ENCODE measurements at regions not wholly inside any gene's neighbourhood (a gene's known extent, or its start where the extent isn't known, plus 50 kb on each side); places are given as distances from the start of the nearest gene placed in this dataset. TPM values are rescaled to one million over a fixed set of nuclear protein-coding genes. Genes with fewer than 3 reads are reported as not detected.
A peak's percentile ranks its signal among the peaks of the same experiment; 100 is the strongest.

DNA sequence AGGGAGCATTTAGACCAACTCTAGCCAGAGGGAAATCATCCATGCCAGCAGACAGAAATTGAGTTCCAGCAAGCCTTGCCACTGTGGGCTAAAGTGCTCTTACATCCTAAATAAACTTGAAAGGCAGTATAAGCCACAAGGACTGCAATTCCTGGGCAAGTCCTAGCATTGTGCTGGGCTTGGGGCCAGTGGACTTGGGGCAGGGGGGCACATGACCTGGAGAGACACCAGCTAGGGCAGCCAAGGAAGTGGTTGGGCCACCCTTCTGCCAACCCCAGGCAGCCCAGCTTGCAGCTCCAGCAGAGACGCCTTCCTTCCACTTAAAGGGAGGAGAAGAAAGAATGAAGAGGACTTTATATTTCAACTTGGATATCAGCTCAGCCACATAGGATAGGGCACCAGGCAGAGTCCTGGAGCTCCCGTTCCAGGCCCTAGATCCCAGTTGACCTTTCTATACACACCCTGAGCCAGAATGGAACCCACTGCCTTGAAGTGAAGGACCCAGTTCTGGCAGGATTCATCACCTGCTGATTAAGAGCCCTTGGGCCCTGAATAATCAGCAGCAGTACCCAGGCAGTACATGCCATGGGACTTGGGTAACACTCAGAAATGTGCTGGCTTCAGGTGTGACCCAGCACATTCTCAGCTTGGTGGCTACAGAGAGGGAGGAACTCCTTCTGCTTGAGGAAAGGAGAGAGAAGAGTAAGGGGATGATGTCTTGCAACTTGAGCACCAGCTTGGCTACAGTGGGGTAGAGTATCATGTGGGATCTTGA, 153.0 kb downstream of the GNAI1 start:
- DNase-seq (ENCODE audit: low spot score in 2 of 2) = no peak
- no peaks in the 10 kb centered on the region for H3K4me1 ChIP-seq
- no peaks in the 10 kb centered on the region for H3K9me3 ChIP-seq
- no peak for TF ChIP-seq POLR2A (IDR thresholded peaks at IDR 0.05)
- no peak for TF ChIP-seq EP300 (IDR thresholded peaks at IDR 0.05)
- no peak for TF ChIP-seq CTCF (IDR thresholded peaks at IDR 0.05)
- H3K36me3 ChIP-seq = no peaks in the 10 kb centered on the region
- H3K27ac ChIP-seq = no peak overlapping the region
- WGBS, 2 donors = 78 to 86% methylated on average over 2 of the region's 2 CpGs
- H3K27me3 ChIP-seq = no peaks in the 10 kb centered on the region
- H3K4me3 ChIP-seq = no peak overlapping the region

DNA sequence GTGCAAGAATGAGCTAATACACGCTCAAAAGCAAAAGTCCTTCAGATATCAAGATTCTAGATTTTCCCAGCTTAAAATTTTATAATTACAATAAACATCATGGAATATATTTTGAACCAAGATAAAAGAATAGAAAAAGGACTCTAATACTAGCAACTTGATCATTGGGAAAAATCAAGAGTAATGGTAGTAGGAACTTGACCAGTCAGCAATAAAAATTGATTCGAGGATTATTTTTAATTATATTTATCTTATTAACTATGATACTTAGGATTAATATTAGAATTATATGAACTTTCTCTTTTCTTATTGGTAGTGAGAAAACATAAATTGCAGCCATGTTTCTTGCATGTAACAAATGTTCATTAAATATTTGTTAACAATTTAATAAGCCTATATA, 152.0 kb downstream of the GNAI1 start:
- 97 to 98% methylated on average over 2 of the region's 2 CpGs for WGBS, 2 donors
- H3K9me3 ChIP-seq = no peaks in the 10 kb centered on the region
- no peaks in the 10 kb centered on the region for H3K36me3 ChIP-seq
- H3K4me1 ChIP-seq = no peaks in the 10 kb centered on the region
- H3K27me3 ChIP-seq = no peaks in the 10 kb centered on the region
- no peak for TF ChIP-seq CTCF (IDR thresholded peaks at IDR 0.05)
- no peak for TF ChIP-seq EP300 (IDR thresholded peaks at IDR 0.05)
- no peak for DNase-seq (ENCODE audit: low spot score in 2 of 2)
- H3K4me3 ChIP-seq = no peak overlapping the region
- H3K27ac ChIP-seq = no peak overlapping the region

DNA sequence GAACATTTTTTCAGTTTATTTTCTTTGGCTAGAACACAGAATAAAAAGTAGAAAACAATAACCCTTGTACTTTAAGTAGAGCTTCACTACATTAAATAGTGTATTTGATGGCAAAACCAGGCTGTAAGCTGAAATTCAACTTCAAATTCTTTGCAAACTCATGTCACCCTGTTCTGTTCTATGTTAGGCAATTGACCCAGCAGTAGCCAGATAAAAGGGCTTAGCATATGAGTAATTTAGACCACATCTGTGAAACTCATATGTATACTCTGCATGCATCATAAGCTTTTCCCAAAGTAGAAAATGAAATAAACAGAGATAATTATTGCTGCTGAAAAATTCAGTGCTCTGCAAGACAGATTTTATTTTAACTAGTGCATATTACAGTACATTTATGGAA, 150.2 kb downstream of the GNAI1 start:
- Histone ChIP-seq H3K9me3 (no peaks in the 10 kb centered on the region), H3K4me3 (no peak overlapping the region), H3K27ac (no peak overlapping the region), H3K36me3 (no peaks in the 10 kb centered on the region), H3K4me1 (no peaks in the 10 kb centered on the region), H3K27me3 (no peaks in the 10 kb centered on the region)
- DNase-seq (ENCODE audit: low spot score in 2 of 2) = no peak
- TF ChIP-seq CTCF (IDR thresholded peaks at IDR 0.05) (no peak), POLR2A (IDR thresholded peaks at IDR 0.05) (no peak), EP300 (IDR thresholded peaks at IDR 0.05) (no peak)

DNA sequence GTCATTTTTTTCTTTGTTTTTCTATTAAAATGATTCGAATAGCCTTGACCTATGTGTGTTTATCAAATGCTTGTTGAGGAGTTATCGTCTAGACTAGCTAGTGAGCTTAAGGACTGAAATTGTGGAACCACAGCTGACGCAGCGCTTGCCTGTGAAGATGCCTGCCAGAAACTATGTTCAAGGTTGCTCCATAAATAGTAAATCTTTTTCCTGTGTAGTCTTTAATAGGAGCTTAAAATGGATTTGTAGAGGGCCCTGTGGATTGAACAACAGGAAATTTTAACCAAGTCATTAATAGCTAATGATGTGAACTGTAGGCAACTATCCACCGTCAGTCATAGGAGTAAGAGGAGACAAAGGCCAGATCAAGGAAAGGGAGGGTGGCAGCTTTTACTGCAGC, 145.1 kb downstream of the GNAI1 start:
- no peak for TF ChIP-seq POLR2A (IDR thresholded peaks at IDR 0.05)
- no peak for DNase-seq (ENCODE audit: low spot score in 2 of 2)
- Histone ChIP-seq H3K4me1 (peaks cover 0 to 27% (median 4%) of the 10 kb centered on the region in 4 donors), H3K27ac (no peak overlapping the region), H3K36me3 (no peaks in the 10 kb centered on the region), H3K27me3 (no peaks in the 10 kb centered on the region), H3K4me3 (no peak overlapping the region), H3K9me3 (no peaks in the 10 kb centered on the region)
- WGBS, 2 donors = 72 to 75% methylated on average over 5 of the region's 5 CpGs

DNA sequence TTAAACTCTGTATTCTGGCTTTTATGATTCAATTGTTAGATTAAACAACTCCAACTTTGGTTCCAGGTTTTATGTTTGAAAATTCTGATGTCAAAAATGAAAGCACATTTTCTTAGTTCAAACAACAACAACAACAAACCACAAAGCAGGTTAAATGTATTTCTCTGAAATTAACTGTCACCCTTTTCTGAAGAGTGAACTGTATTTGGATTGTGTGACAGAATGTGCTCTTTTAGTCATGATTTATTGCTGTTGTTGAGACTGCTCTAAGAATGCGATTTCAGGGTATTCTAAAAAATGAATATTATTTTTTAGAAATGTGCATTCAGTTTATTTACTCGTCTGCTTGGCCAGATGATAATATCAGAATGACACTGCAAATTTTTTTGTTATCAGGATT, 144.1 kb downstream of the GNAI1 start:
- H3K36me3 ChIP-seq = no peaks in the 10 kb centered on the region
- no peak overlapping the region for H3K4me3 ChIP-seq
- H3K9me3 ChIP-seq = no peaks in the 10 kb centered on the region
- H3K27me3 ChIP-seq = no peaks in the 10 kb centered on the region
- 50 to 57% methylated on average over 2 of the region's 2 CpGs for WGBS, 2 donors
- no peak for TF ChIP-seq EP300 (IDR thresholded peaks at IDR 0.05)
- no peak for DNase-seq (ENCODE audit: low spot score in 2 of 2)
- H3K27ac ChIP-seq = no peak overlapping the region
- peaks cover 0 to 27% (median 4%) of the 10 kb centered on the region in 4 donors for H3K4me1 ChIP-seq

GRCh38 chr7:80277434-80278427, 143.1 kb downstream of the GNAI1 start:
- no peak for DNase-seq (ENCODE audit: low spot score in 2 of 2)
- WGBS, 2 donors = 32 to 41% methylated on average over 6 of the region's 6 CpGs
- Histone ChIP-seq H3K9me3 (no peaks in the 10 kb centered on the region), H3K4me1 (peaks cover 0 to 27% (median 4%) of the 10 kb centered on the region in 4 donors), H3K36me3 (no peaks in the 10 kb centered on the region), H3K27ac (peak overlapping the region in 1 of 4 donors; percentile 36), H3K4me3 (no peak overlapping the region), H3K27me3 (no peaks in the 10 kb centered on the region)
- no peak for TF ChIP-seq POLR2A (IDR thresholded peaks at IDR 0.05)

Small RNA genes lying in the stretch of these regions (small RNA-seq; reads per million reads assigned to genes)
- gene RN7SL35P = not detected
- gene SNRPBP1 = not detected
